ENCODE measurements at regions not wholly inside any gene's neighbourhood (a gene's known extent, or its start where the extent isn't known, plus 50 kb on each side); places are given as distances from the start of the nearest gene placed in this dataset.

GRCh38 chr1:214928574-214928973, 154.0 kb upstream of the KCNK2 start:
- TF ChIP-seq SPI1 (IDR thresholded peaks at IDR 0.05; ENCODE audit: borderline replicate concordance, low read depth) (no peak), GABPA (IDR thresholded peaks at IDR 0.05; ENCODE audit: low read depth) (no peak)
- TF ChIP-seq, protein P1, sequence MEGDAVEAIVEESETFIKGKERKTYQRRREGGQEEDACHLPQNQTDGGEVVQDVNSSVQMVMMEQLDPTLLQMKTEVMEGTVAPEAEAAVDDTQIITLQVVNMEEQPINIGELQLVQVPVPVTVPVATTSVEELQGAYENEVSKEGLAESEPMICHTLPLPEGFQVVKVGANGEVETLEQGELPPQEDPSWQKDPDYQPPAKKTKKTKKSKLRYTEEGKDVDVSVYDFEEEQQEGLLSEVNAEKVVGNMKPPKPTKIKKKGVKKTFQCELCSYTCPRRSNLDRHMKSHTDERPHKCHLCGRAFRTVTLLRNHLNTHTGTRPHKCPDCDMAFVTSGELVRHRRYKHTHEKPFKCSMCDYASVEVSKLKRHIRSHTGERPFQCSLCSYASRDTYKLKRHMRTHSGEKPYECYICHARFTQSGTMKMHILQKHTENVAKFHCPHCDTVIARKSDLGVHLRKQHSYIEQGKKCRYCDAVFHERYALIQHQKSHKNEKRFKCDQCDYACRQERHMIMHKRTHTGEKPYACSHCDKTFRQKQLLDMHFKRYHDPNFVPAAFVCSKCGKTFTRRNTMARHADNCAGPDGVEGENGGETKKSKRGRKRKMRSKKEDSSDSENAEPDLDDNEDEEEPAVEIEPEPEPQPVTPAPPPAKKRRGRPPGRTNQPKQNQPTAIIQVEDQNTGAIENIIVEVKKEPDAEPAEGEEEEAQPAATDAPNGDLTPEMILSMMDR (IDR thresholded peaks at IDR 0.05; ENCODE audit: insufficient read depth, low read length) = no peak
- Histone ChIP-seq H3K4me3 (replicated peaks; ENCODE audit: insufficient read depth, low read length) (no peak overlapping the region), H3K27ac (replicated peaks) (no peak overlapping the region), H3K27me3 (ENCODE audit: insufficient read depth, poor library complexity, severe bottlenecking) (no peaks in the 10 kb centered on the region)
- no peak for DNase-seq (ENCODE audit: low read depth in 1 of 2, low spot score in 1 of 2)

DNA sequence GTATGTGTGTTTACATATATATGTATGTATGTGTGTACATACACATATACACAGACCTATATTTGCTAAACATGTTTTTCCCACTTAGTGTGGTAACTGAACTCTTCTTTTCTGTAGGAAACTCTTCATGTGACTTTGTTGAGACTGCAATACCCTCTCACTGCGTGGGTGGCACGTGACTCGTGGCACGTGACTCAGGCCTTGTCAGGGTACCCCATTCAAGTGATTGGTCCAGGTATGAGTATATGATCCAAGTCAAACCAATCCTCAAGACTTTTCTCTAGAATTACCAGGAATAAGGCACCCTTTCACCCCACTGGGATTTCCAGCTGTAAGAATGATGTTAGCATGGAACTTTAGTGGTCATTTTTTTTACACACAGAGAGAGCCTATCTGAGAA, 149.2 kb upstream of the KCNK2 start:
- Histone ChIP-seq H3K27ac (replicated peaks) (no peak overlapping the region), H3K27me3 (ENCODE audit: insufficient read depth, poor library complexity, severe bottlenecking) (no peaks in the 10 kb centered on the region), H3K4me3 (replicated peaks; ENCODE audit: insufficient read depth, low read length) (no peak overlapping the region)
- no peak for DNase-seq (ENCODE audit: low read depth in 1 of 2, low spot score in 1 of 2)
- TF ChIP-seq, protein P1 (IDR thresholded peaks at IDR 0.05; ENCODE audit: insufficient read depth, low read length) = no peak
- TF ChIP-seq GABPA (IDR thresholded peaks at IDR 0.05; ENCODE audit: low read depth) (no peak), POLR2AphosphoS5 (IDR thresholded peaks at IDR 0.05; ENCODE audit: low read depth) (no peak), SPI1 (IDR thresholded peaks at IDR 0.05; ENCODE audit: borderline replicate concordance, low read depth) (no peak)
- TF ChIP-seq, protein P2, sequence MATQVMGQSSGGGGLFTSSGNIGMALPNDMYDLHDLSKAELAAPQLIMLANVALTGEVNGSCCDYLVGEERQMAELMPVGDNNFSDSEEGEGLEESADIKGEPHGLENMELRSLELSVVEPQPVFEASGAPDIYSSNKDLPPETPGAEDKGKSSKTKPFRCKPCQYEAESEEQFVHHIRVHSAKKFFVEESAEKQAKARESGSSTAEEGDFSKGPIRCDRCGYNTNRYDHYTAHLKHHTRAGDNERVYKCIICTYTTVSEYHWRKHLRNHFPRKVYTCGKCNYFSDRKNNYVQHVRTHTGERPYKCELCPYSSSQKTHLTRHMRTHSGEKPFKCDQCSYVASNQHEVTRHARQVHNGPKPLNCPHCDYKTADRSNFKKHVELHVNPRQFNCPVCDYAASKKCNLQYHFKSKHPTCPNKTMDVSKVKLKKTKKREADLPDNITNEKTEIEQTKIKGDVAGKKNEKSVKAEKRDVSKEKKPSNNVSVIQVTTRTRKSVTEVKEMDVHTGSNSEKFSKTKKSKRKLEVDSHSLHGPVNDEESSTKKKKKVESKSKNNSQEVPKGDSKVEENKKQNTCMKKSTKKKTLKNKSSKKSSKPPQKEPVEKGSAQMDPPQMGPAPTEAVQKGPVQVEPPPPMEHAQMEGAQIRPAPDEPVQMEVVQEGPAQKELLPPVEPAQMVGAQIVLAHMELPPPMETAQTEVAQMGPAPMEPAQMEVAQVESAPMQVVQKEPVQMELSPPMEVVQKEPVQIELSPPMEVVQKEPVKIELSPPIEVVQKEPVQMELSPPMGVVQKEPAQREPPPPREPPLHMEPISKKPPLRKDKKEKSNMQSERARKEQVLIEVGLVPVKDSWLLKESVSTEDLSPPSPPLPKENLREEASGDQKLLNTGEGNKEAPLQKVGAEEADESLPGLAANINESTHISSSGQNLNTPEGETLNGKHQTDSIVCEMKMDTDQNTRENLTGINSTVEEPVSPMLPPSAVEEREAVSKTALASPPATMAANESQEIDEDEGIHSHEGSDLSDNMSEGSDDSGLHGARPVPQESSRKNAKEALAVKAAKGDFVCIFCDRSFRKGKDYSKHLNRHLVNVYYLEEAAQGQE (IDR thresholded peaks at IDR 0.05; ENCODE audit: insufficient replicate concordance, low read depth) = no peak

GRCh38 chr1:214934045-214934444, 148.5 kb upstream of the KCNK2 start:
- no peak for DNase-seq (ENCODE audit: low read depth in 1 of 2, low spot score in 1 of 2)
- Histone ChIP-seq H3K27ac (replicated peaks) (no peak overlapping the region), H3K4me3 (replicated peaks; ENCODE audit: insufficient read depth, low read length) (no peak overlapping the region), H3K27me3 (ENCODE audit: insufficient read depth, poor library complexity, severe bottlenecking) (no peaks in the 10 kb centered on the region)
- TF ChIP-seq, protein P1 (IDR thresholded peaks at IDR 0.05; ENCODE audit: insufficient read depth, low read length) = no peak
- no peak for TF ChIP-seq GABPA (IDR thresholded peaks at IDR 0.05; ENCODE audit: low read depth)
- TF ChIP-seq, protein P2 (IDR thresholded peaks at IDR 0.05; ENCODE audit: insufficient replicate concordance, low read depth) = no peak
- no peak for TF ChIP-seq SPI1 (IDR thresholded peaks at IDR 0.05; ENCODE audit: borderline replicate concordance, low read depth)
- TF ChIP-seq POLR2AphosphoS5 (IDR thresholded peaks at IDR 0.05; ENCODE audit: low read depth) = no peak

DNA sequence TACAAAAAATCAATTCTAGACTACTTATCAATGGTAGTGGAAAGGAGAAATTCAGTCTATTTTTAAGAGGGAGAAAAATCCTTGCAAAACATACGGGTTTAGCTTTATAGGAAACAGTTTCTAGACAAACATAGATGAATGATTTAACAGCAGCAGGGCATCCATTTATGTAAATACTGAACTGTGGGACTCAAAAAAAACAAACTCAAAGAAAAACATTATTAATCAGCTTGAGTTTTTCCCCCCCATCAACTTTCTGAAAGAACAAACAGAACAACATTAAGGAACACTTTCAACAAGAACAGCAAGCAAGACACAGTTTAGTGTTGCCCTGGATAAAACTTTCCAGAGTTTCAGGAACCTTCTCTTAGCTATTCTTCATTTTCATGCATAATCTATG, 147.3 kb upstream of the KCNK2 start:
- H3K27me3 ChIP-seq (ENCODE audit: insufficient read depth, poor library complexity, severe bottlenecking) = no peaks in the 10 kb centered on the region
- H3K4me3 ChIP-seq (replicated peaks; ENCODE audit: insufficient read depth, low read length) = no peak overlapping the region
- TF ChIP-seq SPI1 (IDR thresholded peaks at IDR 0.05; ENCODE audit: borderline replicate concordance, low read depth) = no peak
- TF ChIP-seq POLR2AphosphoS5 (IDR thresholded peaks at IDR 0.05; ENCODE audit: low read depth) = no peak
- TF ChIP-seq, protein P1 (IDR thresholded peaks at IDR 0.05; ENCODE audit: insufficient read depth, low read length) = no peak
- TF ChIP-seq, protein P2 (IDR thresholded peaks at IDR 0.05; ENCODE audit: insufficient replicate concordance, low read depth) = no peak
- TF ChIP-seq GABPA (IDR thresholded peaks at IDR 0.05; ENCODE audit: low read depth) = no peak
- DNase-seq (ENCODE audit: low read depth in 1 of 2, low spot score in 1 of 2) = no peak
- no peak overlapping the region for H3K27ac ChIP-seq (replicated peaks)

Measured in HL-60 (cell line).